HL-60 (cell line): ENCODE measurements at regions not wholly inside any gene's neighbourhood (a gene's known extent, or its start where the extent isn't known, plus 50 kb on each side); places are given as distances from the start of the nearest gene placed in this dataset.

ENCODE experiments used
- DNase-seq, 2 experiments: peaks; one replicate each; pipeline ENCODE4 v3.0.0-alpha.2; 2010 to 2020; ENCODE audit warnings: low read depth in 1 of 2, low spot score in 1 of 2
- H3K27ac ChIP-seq: fragments of 250-450 bp; sonication (Bioruptor Pico); replicated peaks from 2 replicates; pipeline ENCODE4 v1.5.1; 2020; ENCODE audit warnings: mild to moderate bottlenecking, moderate library complexity
- H3K27me3 ChIP-seq: fragments of 250-450 bp; sonication (Bioruptor Pico); 2 replicates; pipeline ENCODE4 v1.5.1; 2021; ENCODE audit warnings: mild to moderate bottlenecking, moderate library complexity; ENCODE audit not compliant: insufficient read depth, poor library complexity, severe bottlenecking
- H3K4me3 ChIP-seq: replicated peaks from 2 replicates; pipeline ENCODE4 v1.5.1; 2011; ENCODE audit warnings: mild to moderate bottlenecking, control low read depth, low read length; ENCODE audit not compliant: insufficient read depth
- CTCF ChIP-seq: IDR thresholded peaks from one replicate; pipeline ENCODE4 v1.5.1; 2011; ENCODE audit warnings: low read length, control low read depth, inconsistent platforms; ENCODE audit not compliant: insufficient read depth
- GABPA ChIP-seq: IDR thresholded peaks from 2 replicates; pipeline ENCODE4 v1.6.1; 2012; ENCODE audit warnings: low read depth
- POLR2AphosphoS5 ChIP-seq: IDR thresholded peaks from 2 replicates; pipeline ENCODE4 v1.6.1; 2012; ENCODE audit warnings: low read depth
- REST ChIP-seq: IDR thresholded peaks from 2 replicates; pipeline ENCODE4 v1.6.1; 2012; ENCODE audit warnings: low read depth; ENCODE audit not compliant: insufficient replicate concordance
- SPI1 ChIP-seq: IDR thresholded peaks from 2 replicates; pipeline ENCODE4 v1.6.1; 2012; ENCODE audit warnings: low read depth, mild to moderate bottlenecking, borderline replicate concordance

- Histone ChIP-seq H3K4me3 (no peak overlapping the region), H3K27ac (no peak overlapping the region), H3K27me3 (no peaks in the 10 kb centered on the region)
- no peak for DNase-seq
- TF ChIP-seq GABPA (no peak), SPI1 (no peak), POLR2AphosphoS5 (no peak), REST (no peak), CTCF (no peak)
Observed at GRCh38 chr4:71171592-71171991, 167.2 kb upstream of the SLC4A4 start.

- TF ChIP-seq POLR2AphosphoS5 (no peak), GABPA (no peak), SPI1 (no peak), CTCF (no peak), REST (no peak)
- no peak overlapping the region for H3K27ac ChIP-seq
- peaks cover 9% of the 10 kb centered on the region for H3K27me3 ChIP-seq
- no peak for DNase-seq
- H3K4me3 ChIP-seq: no peak overlapping the region
Observed at GRCh38 chr4:71181332-71181731, 157.5 kb upstream of the SLC4A4 start.

GRCh38 chr4:71184195-71184781 is 154.5 kb upstream of the SLC4A4 start:
- peaks cover 32% of the 10 kb centered on the region for H3K27me3 ChIP-seq
- H3K27ac ChIP-seq: no peak overlapping the region
- peak; percentile 27 to 47 for DNase-seq
- H3K4me3 ChIP-seq: no peak overlapping the region
- no peak for TF ChIP-seq POLR2AphosphoS5
- TF ChIP-seq CTCF: peak; percentile 65
- TF ChIP-seq SPI1: no peak
- TF ChIP-seq GABPA: no peak
- no peak for TF ChIP-seq REST
